ENCODE measurements at regions not wholly inside any gene's neighbourhood (a gene's known extent, or its start where the extent isn't known, plus 50 kb on each side); places are given as distances from the start of the nearest gene placed in this dataset.

DNA sequence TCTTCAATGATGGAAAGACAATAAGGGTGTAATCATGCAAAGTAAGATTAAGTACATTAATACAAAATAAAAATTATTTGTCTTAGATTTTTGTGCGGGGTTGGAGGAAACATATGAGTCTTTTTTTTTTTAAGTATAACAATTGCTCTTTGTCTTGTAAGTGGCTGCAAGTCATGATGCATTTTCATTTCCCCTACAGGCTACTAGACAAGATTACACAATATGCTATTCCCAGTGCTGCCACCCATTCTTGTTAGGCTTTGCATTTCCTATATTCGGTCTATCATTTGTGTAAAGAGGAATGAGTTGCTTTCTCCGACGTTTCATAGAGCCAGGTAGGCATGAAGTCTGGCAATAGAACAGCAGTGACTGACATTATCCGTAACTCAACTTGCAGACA lies 294.2 kb upstream of the CYLC2 start:
- no peak for TF ChIP-seq ZNF615 (CRISPR knock-in tag; IDR thresholded peaks at IDR 0.05; ENCODE audit: borderline replicate concordance)
- TF ChIP-seq ZNF549 (CRISPR knock-in tag; IDR thresholded peaks at IDR 0.05): no peak
- TF ChIP-seq ZNF644 (CRISPR knock-in tag; IDR thresholded peaks at IDR 0.05; ENCODE audit: low read depth): no peak
- no peak for TF ChIP-seq FOXJ3 (CRISPR knock-in tag; IDR thresholded peaks at IDR 0.05; ENCODE audit: borderline replicate concordance)
- TF ChIP-seq RFX1 (IDR thresholded peaks at IDR 0.05): no peak
- TF ChIP-seq, protein P1, sequence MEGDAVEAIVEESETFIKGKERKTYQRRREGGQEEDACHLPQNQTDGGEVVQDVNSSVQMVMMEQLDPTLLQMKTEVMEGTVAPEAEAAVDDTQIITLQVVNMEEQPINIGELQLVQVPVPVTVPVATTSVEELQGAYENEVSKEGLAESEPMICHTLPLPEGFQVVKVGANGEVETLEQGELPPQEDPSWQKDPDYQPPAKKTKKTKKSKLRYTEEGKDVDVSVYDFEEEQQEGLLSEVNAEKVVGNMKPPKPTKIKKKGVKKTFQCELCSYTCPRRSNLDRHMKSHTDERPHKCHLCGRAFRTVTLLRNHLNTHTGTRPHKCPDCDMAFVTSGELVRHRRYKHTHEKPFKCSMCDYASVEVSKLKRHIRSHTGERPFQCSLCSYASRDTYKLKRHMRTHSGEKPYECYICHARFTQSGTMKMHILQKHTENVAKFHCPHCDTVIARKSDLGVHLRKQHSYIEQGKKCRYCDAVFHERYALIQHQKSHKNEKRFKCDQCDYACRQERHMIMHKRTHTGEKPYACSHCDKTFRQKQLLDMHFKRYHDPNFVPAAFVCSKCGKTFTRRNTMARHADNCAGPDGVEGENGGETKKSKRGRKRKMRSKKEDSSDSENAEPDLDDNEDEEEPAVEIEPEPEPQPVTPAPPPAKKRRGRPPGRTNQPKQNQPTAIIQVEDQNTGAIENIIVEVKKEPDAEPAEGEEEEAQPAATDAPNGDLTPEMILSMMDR (CRISPR knock-in tag; IDR thresholded peaks at IDR 0.05): no peak
- TF ChIP-seq, protein P2, sequence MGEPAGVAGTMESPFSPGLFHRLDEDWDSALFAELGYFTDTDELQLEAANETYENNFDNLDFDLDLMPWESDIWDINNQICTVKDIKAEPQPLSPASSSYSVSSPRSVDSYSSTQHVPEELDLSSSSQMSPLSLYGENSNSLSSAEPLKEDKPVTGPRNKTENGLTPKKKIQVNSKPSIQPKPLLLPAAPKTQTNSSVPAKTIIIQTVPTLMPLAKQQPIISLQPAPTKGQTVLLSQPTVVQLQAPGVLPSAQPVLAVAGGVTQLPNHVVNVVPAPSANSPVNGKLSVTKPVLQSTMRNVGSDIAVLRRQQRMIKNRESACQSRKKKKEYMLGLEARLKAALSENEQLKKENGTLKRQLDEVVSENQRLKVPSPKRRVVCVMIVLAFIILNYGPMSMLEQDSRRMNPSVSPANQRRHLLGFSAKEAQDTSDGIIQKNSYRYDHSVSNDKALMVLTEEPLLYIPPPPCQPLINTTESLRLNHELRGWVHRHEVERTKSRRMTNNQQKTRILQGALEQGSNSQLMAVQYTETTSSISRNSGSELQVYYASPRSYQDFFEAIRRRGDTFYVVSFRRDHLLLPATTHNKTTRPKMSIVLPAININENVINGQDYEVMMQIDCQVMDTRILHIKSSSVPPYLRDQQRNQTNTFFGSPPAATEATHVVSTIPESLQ (CRISPR knock-in tag; conservative IDR thresholded peaks at IDR 0.05): no peak
- TF ChIP-seq GTF3A (CRISPR knock-in tag; conservative IDR thresholded peaks at IDR 0.05): no peak
- TF ChIP-seq MYC (CRISPR knock-in tag; IDR thresholded peaks at IDR 0.05; ENCODE audit: borderline replicate concordance): no peak
- TF ChIP-seq ELF4 (CRISPR knock-in tag; IDR thresholded peaks at IDR 0.05; ENCODE audit: borderline replicate concordance): no peak
- TF ChIP-seq RBM22 (optimal IDR thresholded peaks at IDR 0.05; ENCODE audit: low read length): no peak
- no peak for TF ChIP-seq TAF15 (IDR thresholded peaks at IDR 0.05; ENCODE audit: low read depth, low read length, poor library complexity, severe bottlenecking)
- TF ChIP-seq, protein P3, sequence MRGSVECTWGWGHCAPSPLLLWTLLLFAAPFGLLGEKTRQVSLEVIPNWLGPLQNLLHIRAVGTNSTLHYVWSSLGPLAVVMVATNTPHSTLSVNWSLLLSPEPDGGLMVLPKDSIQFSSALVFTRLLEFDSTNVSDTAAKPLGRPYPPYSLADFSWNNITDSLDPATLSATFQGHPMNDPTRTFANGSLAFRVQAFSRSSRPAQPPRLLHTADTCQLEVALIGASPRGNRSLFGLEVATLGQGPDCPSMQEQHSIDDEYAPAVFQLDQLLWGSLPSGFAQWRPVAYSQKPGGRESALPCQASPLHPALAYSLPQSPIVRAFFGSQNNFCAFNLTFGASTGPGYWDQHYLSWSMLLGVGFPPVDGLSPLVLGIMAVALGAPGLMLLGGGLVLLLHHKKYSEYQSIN (CRISPR knock-in tag; IDR thresholded peaks at IDR 0.05; ENCODE audit: borderline replicate concordance): no peak

Measured in HepG2 (cell line).